Glomerular visceral epithelial cell (primary cell): ENCODE measurements at regions not wholly inside any gene's neighbourhood (a gene's known extent, or its start where the extent isn't known, plus 50 kb on each side); places are given as distances from the start of the nearest gene placed in this dataset.
A peak's percentile ranks its signal among the peaks of the same experiment; 100 is the strongest.
"Not testable (repeated sequence)": the region's sequence is repeated elsewhere in the genome, so short reads cannot be mapped to it uniquely, and the experiment has no call there.

Experiments
- DNase-seq: peaks from one replicate; pipeline ENCODE4 v3.0.0-alpha.2; 2016; ENCODE audit errors: extremely low spot score

DNA sequence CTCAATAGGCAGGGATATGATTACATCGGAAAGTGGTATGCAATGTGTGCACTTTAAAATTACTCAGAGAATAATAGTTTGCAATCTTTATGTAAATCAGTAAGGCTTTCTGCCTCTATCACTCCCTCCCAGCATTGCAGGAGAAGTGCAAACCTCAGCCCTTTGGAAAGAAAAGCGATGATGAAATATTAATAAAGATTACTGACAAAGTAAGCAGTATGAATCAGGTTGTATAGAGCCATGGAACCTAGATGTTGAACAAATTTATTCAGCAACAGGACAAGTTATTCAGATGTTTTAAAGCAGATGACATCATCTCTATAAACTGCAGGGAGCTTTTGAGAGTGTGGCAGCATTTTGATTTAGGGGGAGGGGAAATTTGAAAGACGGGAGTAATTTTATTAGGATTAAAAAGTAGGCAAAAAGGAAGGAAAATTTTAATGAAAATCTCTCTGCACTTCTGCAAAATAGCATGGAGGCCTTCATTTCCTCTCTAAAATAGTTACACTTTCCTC, 631.7 kb upstream of the GRIA3 start:
- no peak for DNase-seq

DNA sequence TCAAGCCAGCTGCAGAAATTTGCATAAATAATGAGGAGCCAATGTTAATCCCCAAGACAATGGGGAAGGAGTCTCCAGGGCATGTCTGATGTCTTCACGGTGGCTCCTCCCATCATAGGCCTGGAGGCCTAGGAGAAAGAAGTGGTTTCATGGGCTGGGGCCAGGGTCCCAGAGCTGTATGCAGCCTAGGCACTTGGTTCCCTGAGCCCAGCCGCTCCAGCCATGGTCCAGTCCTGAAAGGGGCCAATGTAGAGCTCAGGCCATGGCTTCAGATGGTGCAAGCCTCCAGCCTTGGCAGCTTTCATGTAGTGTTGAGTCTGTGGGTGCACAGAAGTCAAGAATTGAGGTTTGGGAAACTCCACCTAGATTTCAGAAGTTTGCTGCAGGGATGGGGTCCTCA, 628.2 kb upstream of the GRIA3 start:
- no peak for DNase-seq

DNA sequence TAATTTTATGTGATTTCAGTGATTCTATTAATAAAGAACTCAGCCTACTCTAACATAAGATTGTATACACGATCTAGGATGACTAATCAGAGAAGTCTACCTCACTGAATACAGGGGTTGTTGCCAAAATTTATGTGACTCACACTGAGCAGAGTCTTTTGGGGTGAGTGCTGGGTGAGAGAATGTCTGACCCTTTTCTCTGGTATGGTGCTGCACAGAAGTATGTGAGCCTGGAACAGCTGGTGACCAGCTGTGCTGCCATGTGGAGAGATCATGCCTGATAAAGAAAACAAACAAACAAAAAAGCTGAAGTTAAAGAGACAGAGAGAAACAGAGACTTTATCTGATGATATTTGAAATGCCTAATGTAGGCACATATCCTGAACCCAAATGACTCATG, 618.1 kb upstream of the GRIA3 start:
- DNase-seq = peak; percentile 11

DNA sequence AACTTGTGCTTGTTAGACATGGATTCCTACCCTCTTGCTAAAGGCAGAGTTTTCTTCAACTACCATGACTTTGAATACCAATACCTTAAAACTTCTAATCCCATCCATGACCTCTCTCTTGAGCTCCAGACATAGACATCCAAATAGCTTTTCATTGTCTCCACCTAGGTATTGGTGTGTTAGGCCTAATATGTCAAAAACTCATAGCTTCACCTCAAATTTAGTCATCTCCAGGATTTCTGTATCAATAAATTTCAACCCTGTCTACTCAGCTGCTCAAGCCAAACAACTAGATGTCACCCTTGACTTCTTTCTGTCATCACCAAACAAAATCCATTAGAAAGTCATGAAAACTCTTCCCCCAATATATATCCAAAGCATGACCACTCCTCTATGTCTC, 617.7 kb upstream of the GRIA3 start:
- no peak for DNase-seq

DNA sequence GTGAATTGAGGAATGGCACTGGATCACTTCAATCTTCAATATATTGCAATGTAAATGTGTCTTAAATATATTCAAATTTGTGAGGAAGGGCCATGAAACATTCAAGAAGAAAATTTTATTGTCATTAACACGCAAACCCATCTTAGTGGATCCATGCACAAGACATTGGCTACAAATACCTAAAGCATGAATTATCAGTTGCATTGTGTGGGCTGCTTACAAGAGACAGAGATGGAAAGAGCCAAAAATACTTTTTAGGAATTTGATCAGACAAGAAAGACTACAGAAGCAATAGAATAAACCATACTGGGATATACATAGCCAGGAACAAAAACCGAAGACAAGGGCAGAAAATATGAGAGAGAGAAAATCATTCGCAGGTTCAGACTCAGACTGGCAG, 616.2 kb upstream of the GRIA3 start:
- DNase-seq = no peak

DNA sequence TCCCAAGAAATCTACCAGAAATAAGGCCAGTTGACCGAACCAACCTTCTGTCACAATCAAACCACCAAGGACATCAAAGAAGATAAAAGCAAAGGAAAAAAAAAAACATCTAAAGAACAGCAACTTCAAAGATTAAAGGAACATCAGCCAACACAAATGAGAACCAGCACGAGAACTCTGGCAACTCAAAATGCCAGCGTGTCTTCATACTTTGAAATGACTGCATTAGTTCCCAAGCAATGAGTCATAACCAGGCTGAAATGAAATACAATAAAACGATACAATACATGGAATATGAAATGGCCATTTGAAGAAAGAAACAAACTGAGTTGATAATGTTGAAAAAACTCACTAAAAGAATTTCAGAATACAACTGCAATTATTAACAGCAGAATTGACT, 611.6 kb upstream of the GRIA3 start:
- no peak for DNase-seq

DNA sequence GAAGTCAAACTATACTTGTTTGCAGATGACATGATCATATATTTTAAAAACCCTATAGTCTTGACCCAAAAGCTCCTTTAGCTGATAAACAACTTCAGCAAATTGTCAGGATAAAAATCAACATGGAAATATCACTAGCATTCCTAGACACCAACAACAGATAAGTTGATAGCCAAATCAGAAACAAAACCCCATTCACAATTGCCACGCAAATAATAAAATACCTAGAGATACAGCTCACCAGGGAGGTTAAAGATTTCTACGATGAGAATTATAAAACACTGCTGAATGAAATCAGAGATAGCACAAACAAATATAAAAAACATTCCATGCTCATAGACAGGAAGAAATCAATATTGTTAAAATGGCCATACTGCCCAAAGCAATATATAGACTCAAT, 605.0 kb upstream of the GRIA3 start:
- DNase-seq = no peak

DNA sequence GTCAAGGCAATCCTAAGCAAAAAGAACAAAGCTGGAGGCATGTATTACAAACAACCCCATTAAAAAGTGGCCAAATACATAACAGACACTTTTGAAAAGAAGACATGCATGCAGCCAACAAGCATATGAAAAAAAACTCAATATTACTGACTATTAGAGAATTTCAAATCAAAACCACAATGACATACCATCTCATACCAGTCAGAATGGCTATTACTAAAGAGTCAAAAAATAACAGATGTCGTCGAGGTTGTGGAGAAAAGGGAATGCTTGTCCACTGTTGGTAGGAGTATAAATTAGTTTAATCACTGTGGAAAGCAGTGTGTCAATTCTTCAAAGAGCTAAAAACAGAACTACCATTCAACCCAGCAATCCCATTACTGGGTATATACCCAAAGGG, 604.6 kb upstream of the GRIA3 start:
- no peak for DNase-seq

DNA sequence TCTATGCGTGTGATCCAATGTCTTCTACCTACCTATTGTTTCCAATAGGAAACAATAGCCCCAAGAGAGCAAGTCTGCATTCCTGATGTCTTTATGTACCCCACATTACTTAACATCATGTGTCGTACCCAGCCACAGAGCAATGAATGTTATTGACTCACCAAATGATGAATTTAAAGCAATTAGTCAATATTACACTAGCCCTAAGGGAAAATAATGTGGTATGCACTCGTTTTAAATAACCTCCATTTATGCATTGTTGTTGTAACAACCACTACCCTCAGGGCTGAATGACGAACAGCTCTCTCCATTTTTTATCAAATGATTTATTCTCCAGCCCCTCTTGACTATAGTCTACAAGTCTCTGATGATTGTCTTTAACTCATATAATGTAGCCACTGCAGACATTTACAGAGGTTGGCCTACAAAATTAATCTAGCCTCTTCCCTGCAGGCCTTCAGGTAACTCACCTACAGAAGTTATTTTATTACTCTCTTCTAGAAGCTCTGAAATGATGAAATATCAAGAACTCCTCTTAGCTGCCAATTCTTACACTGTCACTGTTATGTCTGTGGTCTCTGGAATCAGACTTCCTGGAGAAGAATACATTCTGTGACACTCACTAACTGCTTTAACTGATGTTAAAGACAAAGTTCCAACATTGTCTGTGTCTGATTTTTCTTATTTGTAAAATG, 601.7 kb upstream of the GRIA3 start:
- DNase-seq = no peak

DNA sequence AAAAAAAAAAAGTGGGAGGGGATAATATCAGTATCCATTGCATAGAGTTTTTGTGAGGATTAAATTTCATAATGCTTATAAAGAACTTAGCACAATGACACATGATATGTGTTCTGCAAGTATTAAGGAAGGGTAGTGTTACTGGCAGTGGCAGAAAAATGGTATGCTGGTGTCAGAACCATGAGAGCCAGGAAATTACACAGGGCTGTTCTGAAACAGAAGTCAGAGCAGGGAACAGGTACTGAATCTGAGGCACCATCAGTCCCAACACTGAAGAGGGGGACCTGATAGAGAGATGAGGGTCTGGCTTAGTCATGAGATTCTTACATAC, 601.1 kb upstream of the GRIA3 start:
- DNase-seq = no peak

DNA sequence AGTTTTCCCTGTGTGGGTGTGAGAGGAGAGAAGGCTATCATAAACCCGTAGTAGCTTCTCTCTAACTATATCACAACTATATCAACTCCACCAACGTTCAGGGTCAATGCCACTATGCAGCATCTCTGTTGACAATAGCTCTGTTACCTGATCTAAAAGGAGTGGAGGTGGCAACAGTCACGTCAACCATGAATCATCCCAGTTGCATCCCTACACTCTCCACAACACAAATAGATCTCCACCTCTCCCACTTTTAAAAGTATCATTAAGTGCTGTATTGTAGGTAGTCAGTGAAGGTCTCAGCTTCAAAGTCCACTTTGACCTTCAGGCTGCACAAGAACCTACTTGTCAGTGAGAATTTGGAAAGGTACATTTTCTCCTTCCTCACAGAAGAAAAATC, 600.5 kb upstream of the GRIA3 start:
- DNase-seq = no peak

DNA sequence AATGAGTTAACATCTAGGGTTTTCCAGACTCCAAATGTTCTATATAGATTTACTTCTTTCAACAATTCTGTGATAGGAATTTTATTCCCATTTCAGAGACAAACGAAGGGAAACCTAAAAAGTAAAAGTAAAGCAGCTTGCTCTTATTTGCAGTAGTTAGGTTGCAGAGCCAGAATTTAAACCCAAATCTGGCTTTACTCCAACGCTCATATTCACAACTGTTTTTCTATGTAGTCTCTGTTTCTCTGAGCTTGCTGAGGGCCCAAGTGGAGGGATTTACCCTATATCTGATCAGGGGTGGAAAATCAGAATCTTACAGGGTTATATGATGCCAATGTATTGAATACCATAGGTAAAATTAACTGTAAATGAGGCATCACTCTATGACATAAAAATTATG, 599.1 kb upstream of the GRIA3 start:
- DNase-seq = no peak

DNA sequence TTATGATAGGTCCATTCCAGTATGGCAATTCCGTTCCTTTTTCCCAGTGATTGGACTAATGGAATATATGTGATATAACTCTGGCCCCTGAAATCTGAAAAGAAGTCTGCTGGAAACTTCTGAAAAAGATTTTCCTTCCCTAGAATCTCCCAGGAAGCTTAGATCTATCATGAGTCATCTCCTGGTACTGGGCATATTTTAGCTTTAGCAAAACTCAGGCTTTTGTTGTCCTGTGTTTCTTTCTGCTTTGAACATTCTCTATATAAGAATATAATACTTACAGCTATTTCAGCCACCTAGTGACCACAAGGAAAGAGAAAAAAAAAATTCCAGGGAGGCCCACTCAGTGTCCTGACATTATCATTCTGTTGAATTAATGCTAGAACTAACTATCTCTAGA, 597.2 kb upstream of the GRIA3 start:
- no peak for DNase-seq

DNA sequence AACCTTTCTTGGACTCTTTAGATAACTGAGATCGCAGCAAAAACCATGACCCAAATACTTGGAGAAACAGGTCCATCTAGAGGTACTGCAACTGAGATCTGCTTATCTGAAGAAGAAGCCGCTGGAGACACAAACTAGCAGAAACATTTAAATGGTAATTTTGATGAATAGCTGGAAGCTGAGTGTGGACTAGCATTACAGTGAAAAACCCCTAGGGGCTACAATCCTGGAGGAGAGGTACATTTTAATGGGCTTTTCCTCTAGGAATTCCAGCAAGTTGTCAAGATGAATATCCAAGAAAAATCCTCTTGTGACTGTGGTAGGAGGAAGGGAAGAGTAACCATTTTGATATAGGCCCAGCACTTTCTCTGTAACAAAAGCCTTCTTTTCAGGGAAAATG, 592.5 kb upstream of the GRIA3 start:
- DNase-seq = no peak

DNA sequence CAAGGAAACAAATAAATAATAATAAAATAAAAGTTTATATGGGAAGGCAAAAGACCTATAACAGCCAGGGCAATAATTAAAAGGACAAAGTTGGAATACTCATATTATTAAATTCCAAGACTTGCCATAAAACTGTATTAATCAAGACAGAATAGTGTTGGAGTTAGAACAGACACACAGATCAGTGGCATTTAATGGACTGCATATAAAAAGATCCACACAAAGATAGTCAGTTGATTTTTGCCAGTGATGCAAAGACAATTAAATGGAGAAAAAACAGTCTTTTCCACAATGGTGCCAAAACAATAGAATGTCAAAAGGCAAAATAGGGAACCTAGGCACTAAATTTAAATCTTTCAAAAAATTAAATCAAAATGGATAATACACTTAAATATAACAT, 587.1 kb upstream of the GRIA3 start:
- no peak for DNase-seq

DNA sequence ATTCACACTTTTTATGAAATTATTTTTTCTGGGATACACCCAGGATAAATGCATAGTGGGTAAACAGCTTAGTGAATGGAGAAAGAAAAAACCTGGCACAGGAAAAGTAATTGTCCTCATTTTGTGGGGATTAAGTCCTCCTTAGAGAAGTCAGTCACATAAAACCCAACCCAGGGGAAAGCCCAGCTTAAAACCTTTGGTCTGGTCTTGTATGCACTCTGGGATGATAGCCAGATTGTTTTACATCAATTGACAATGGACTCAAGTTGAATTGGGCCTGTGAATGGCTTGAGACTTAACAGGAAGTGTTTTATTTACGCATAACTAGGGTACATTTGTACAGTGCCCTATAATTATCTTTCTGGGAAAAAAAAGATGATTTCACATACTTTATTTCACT, 561.3 kb upstream of the GRIA3 start:
- DNase-seq = no peak

DNA sequence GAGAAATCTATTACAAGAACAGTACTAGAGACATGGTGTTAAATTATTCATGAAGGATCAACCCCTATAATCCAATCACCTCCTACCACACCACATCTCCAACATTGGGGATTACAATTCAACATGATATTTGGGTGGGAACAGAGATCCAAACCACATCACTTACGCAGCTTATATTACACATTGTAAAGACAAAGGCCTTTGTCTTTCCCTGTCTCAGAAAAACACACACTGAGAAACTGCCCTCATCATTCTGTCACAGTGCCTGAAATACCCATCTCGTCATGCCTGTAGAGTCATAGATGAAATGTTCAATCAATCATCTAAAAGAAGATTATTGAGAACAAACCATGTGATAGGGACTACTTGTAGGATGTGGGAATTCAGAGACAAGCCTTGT, 558.8 kb upstream of the GRIA3 start:
- DNase-seq = no peak

DNA sequence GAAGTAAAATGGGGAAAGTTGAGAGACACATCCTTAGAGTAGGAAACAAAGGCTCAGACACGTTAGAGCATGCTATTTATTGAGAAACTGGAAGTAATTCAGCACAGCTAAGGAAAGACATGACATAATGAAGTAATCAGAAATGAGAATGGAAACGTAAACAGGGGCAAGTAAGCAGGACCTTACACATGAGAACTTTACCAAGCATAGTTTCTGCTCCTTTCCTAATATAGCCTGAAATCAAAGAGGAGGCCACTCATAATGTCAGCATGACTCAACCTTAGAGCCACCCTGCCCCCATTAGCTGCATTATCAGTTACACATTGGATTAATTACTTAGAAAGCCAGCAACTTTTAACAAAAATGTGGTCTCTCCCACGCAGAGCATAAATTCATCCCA, 558.3 kb upstream of the GRIA3 start:
- no peak for DNase-seq

DNA sequence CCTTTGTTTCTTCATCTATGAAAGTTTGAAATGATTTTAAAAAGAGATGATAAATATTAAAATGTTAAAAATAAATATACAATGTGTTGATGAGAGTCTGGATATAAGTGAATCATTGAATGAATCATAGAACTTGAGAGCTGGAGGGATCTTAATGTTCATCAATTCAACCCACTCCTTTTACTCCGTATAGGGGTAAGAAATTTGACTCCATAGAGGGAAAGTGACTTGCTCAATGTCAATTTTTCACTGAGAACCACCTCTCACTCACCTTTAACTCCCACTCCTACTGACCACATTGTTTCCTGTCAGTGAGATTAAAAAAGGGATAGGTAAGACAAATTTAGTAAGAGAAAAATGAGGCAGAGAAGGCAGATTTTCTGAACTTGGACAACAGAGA, 557.2 kb upstream of the GRIA3 start:
- DNase-seq = no peak

DNA sequence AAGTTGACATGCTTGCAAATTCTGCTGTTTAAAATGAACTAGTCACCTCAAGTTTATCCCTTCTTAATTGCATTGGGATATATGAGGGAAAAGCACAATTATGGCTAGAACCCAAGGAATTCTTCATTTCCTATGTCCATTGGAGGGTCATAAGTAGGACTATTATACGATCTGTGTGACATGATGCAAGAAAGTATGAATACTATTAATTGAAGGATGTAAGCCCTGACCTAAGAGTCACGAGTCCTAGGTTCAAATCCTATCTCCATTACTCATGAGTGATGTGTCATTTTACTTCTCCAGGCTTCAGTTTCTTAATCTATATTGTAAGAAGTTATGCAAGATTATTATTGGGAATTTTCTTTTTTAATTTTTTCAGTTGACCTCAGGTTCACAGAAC, 542.9 kb upstream of the GRIA3 start:
- DNase-seq = no peak

DNA sequence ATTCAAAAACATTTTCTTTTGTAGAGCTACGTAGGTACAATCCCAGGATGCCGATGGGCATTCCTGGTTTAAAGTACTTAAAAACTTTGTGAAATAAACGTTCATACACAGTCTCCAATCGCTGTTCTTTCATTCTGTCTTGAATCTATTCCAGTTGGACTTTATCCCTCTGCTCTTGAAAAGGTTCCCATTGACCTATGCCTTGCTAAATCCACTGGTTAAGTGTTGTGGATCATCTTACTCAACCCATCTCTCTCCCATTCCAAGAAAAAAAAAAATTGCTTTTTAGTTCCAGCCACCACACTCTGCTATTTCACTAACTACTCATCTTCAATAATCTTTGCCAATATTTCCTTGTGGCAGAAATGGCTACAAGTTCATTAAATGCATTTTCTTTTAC, 542.3 kb upstream of the GRIA3 start:
- no peak for DNase-seq

DNA sequence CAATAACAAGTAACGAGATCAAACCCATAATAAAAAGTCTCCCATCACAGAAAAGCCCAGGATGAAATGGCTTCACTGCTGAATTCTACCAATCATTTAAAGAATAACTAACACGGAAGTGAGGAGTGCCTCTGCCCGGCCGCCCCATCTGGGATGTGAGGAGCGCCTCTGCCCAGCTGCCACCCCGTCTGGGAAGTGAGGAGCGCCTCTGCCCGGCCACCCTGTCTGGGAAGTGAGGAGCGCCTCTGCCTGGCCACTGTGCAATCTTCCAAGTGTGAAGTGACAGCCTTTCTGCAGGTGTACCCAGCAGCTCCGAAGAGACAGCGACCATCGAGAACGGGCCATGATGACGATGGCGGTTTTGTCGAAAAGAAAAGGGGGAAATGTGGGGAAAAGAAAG, 528.8 kb upstream of the GRIA3 start:
- DNase-seq = not testable (repeated sequence)

DNA sequence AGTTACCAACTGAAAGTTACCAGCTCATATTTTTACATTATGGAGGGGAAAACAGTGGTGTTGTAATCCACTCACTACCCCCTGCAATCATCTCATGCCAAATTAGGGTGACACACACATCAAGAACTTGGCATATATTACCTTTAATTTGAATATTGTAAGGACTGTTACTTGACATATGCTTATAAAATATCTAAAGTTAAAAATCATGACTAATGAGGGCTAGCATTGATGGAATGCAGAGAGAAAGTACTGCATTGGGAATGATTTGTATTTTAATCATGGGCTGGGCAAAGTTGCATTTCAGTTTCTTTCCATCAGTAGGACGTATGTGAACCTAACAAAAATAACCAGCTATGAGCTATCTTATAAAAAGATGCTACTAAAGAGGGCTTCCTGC, 517.5 kb upstream of the GRIA3 start:
- no peak for DNase-seq

DNA sequence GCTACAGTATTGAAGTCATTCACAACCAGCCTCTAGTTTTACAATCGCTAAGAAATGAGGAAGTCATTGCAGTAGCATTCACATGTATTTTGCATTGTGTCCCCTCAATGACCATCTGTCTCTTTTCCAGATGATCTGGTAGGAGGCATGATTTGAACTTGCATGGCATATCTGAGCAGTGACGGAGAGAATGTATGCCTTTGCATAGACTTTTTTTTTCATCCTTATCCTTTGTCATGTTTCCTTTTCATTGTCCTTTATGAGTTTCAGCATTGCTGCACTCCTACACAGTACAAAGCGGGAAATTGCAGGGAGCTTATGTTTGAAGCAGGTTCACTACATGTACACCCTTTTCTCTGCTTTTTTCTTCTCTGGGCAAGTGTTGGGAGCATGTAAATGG, 516.4 kb upstream of the GRIA3 start:
- DNase-seq = no peak

DNA sequence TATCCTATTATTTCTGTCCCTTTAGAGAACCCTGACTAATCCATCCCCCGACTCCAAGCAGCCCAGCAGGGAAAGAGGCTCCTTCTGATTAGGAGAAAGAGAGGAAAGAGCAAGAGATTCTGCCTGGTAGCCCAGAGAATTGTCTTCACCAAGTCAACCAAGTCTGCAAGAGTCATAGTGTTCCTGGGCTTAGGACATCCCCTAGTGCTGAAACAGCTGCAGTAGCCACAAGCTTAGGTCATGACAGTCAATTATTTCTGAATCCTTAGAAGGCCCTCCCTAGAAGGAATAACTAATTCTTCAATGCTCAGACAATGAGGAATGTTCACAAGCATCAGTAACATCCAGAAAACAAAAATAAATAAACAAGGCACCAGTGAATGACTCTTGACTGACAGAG, 480.3 kb upstream of the GRIA3 start:
- DNase-seq = no peak
